ENCODE measurements at regions not wholly inside any gene's neighbourhood (a gene's known extent, or its start where the extent isn't known, plus 50 kb on each side); places are given as distances from the start of the nearest gene placed in this dataset.

DNA sequence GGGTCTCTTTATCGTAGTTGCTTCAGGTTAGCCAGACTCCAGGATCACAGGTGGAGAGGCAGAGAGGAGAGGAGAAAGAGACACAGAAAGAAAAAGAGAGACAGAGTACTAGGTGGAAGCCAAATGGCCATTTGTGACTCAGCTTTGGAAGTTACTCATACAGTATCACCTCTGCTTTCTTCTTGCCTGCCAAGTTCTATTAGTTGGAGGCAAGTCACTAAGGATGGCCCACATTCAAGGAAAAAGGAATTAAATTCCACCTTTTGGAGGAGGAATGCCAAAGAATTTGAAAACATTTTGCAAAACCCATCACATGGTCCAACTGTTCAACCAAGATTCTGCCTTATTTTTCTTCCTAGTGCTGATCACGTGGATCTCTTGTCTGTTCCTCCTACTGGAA is 291.1 kb downstream of the CHL1 start:
- TF ChIP-seq, protein P1, sequence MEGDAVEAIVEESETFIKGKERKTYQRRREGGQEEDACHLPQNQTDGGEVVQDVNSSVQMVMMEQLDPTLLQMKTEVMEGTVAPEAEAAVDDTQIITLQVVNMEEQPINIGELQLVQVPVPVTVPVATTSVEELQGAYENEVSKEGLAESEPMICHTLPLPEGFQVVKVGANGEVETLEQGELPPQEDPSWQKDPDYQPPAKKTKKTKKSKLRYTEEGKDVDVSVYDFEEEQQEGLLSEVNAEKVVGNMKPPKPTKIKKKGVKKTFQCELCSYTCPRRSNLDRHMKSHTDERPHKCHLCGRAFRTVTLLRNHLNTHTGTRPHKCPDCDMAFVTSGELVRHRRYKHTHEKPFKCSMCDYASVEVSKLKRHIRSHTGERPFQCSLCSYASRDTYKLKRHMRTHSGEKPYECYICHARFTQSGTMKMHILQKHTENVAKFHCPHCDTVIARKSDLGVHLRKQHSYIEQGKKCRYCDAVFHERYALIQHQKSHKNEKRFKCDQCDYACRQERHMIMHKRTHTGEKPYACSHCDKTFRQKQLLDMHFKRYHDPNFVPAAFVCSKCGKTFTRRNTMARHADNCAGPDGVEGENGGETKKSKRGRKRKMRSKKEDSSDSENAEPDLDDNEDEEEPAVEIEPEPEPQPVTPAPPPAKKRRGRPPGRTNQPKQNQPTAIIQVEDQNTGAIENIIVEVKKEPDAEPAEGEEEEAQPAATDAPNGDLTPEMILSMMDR (IDR thresholded peaks at IDR 0.05; ENCODE audit: borderline replicate concordance, extremely low read depth, low read length, poor library complexity, severe bottlenecking), result no peak
- TF ChIP-seq EZH2 (IDR thresholded peaks at IDR 0.05; ENCODE audit: borderline replicate concordance, low read depth, low read length, severe bottlenecking), result no peak
- Histone ChIP-seq H2AFZ (ENCODE audit: low read depth, low read length) (no peak overlapping the region), H3K4me1 (ENCODE audit: insufficient read depth, low read length) (no peaks in the 10 kb centered on the region), H3K36me3 (ENCODE audit: insufficient read depth, low read length) (no peaks in the 10 kb centered on the region), H3K4me3 (ENCODE audit: low read depth in 1 of 2, low read length in 2 of 2) (no peak overlapping the region), H3K27ac (ENCODE audit: low read length) (no peak overlapping the region), H3K27me3 (ENCODE audit: insufficient read depth, low read length, poor library complexity) (no peaks in the 10 kb centered on the region), H3K9me3 (ENCODE audit: insufficient read depth, low read length, severe bottlenecking) (no peaks in the 10 kb centered on the region), H3K4me2 (ENCODE audit: insufficient read depth, low read length) (no peak overlapping the region), H3K9ac (ENCODE audit: low read depth, low read length) (no peak overlapping the region), H4K20me1 (ENCODE audit: insufficient read depth, low read length) (no peaks in the 10 kb centered on the region), H3K79me2 (ENCODE audit: insufficient read depth, low read length) (no peaks in the 10 kb centered on the region)
- DNase-seq (no peak), ATAC-seq (ENCODE audit: insufficient read depth, low read depth) (no peak)

DNA sequence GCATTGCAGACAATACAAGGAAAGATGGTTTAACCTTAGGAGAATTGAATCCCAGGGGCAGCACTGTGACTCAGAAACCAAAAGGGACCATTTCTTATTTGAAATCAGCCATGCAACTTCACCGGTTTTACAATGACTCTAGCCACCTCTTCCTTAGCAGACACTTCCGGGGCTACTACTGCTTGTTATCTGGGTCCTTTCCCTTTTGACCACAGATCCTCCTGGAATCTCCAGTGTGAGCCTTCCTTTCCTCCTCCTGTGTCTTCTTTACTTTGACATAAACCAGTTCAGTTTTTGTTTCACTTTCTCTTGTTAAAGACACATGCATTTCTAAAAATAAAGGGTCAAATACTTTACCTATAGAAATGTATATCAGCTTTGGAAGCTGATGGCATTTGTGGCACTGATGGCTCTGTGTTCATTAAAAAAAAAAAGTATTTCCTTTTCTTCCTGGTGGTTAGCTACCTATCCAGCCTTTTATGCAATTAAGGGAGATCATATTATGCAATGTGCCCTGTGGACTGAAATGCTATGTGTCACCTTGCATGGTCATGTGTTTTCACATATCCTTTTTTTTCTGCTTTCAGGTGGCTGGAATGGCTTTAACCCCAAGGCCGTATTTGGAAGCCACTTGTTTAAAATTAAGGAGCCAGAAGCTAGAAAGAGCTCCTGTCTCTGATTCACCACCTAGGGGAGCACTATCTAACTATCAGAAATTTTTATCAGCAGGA is 296.2 kb downstream of the CHL1 start:
- no peaks in the 10 kb centered on the region for H3K4me1 ChIP-seq (ENCODE audit: insufficient read depth, low read length)
- H3K4me2 ChIP-seq (ENCODE audit: insufficient read depth, low read length), result no peak overlapping the region; the same call in 1 of the 2 replicates
- DNase-seq, result no peak
- no peaks in the 10 kb centered on the region for H4K20me1 ChIP-seq (ENCODE audit: insufficient read depth, low read length)
- H3K36me3 ChIP-seq (ENCODE audit: insufficient read depth, low read length), result no peaks in the 10 kb centered on the region
- no peak overlapping the region for H3K27ac ChIP-seq (ENCODE audit: low read length)
- no peak for TF ChIP-seq EZH2 (IDR thresholded peaks at IDR 0.05; ENCODE audit: borderline replicate concordance, low read depth, low read length, severe bottlenecking)
- TF ChIP-seq, protein P1 (IDR thresholded peaks at IDR 0.05; ENCODE audit: borderline replicate concordance, extremely low read depth, low read length, poor library complexity, severe bottlenecking), result no peak
- no peak overlapping the region for H2AFZ ChIP-seq (ENCODE audit: low read depth, low read length)
- ATAC-seq (ENCODE audit: insufficient read depth, low read depth), result no peak
- no peaks in the 10 kb centered on the region for H3K9me3 ChIP-seq (ENCODE audit: insufficient read depth, low read length, severe bottlenecking)
- H3K27me3 ChIP-seq (ENCODE audit: insufficient read depth, low read length, poor library complexity), result no peaks in the 10 kb centered on the region
- H3K9ac ChIP-seq (ENCODE audit: low read depth, low read length), result no peak overlapping the region
- H3K79me2 ChIP-seq (ENCODE audit: insufficient read depth, low read length), result no peaks in the 10 kb centered on the region
- no peak overlapping the region for H3K4me3 ChIP-seq (ENCODE audit: low read depth in 1 of 2, low read length in 2 of 2)

DNA sequence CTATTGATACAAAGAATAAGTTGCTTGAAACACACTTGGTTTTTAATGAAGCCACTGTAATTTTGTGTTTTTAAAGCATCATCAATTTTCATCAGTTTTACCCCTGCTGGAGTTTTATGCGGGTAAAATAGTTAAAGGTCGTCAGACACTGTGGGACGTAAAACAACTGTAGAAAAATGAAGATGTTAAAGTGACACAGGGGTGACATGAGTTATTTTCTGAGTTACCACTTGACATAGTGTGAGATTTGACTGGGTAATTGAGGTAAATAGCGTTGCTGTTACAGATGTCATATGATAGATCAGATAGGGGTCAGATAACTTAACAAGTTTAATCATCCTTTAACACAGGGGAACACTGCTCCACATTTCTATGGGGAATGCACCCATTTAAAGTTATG is 297.6 kb downstream of the CHL1 start:
- H3K4me1 ChIP-seq (ENCODE audit: insufficient read depth, low read length), result no peaks in the 10 kb centered on the region
- H3K4me3 ChIP-seq (ENCODE audit: low read depth in 1 of 2, low read length in 2 of 2), result no peak overlapping the region
- DNase-seq (no peak), ATAC-seq (ENCODE audit: insufficient read depth, low read depth) (no peak)
- no peaks in the 10 kb centered on the region for H3K27me3 ChIP-seq (ENCODE audit: insufficient read depth, low read length, poor library complexity)
- H3K36me3 ChIP-seq (ENCODE audit: insufficient read depth, low read length), result no peaks in the 10 kb centered on the region
- no peaks in the 10 kb centered on the region for H4K20me1 ChIP-seq (ENCODE audit: insufficient read depth, low read length)
- no peak for TF ChIP-seq EZH2 (IDR thresholded peaks at IDR 0.05; ENCODE audit: borderline replicate concordance, low read depth, low read length, severe bottlenecking)
- TF ChIP-seq, protein P1 (IDR thresholded peaks at IDR 0.05; ENCODE audit: borderline replicate concordance, extremely low read depth, low read length, poor library complexity, severe bottlenecking), result no peak
- H3K27ac ChIP-seq (ENCODE audit: low read length), result no peak overlapping the region
- no peak overlapping the region for H3K9ac ChIP-seq (ENCODE audit: low read depth, low read length)
- H3K79me2 ChIP-seq (ENCODE audit: insufficient read depth, low read length), result no peaks in the 10 kb centered on the region
- no peaks in the 10 kb centered on the region for H3K9me3 ChIP-seq (ENCODE audit: insufficient read depth, low read length, severe bottlenecking)
- no peak overlapping the region for H2AFZ ChIP-seq (ENCODE audit: low read depth, low read length)
- no peak overlapping the region for H3K4me2 ChIP-seq (ENCODE audit: insufficient read depth, low read length)
